GM18951 (cell line): ENCODE measurements at regions not wholly inside any gene's neighbourhood (a gene's known extent, or its start where the extent isn't known, plus 50 kb on each side); places are given as distances from the start of the nearest gene placed in this dataset.
"Not testable (repeated sequence)": the region's sequence is repeated elsewhere in the genome, so short reads cannot be mapped to it uniquely, and the experiment has no call there.

Experiments
- POLR2A ChIP-seq: IDR thresholded peaks from 4 replicates; pipeline ENCODE4 v1.6.1; 2011; ENCODE audit warnings: mild to moderate bottlenecking; ENCODE audit not compliant: insufficient read length, insufficient read depth; ENCODE audit errors: extremely low read depth
- in situ Hi-C: fragments of 300-500 bp; cut with MboI; formaldehyde crosslinking; loops from one replicate; pipeline ENCODE4 v1.12.0; 2022; ENCODE audit warnings: low sequenced_read_pairs, mixed read lengths, inconsistent platforms; ENCODE audit not compliant: unreplicated experiment

GRCh38 chr5:77898385-77898784 is 122.2 kb upstream of the TBCA start:
- in situ Hi-C loops: no loop called here
- no peak for TF ChIP-seq POLR2A

- in situ Hi-C loops: no loop called here
- no peak for TF ChIP-seq POLR2A
Observed at GRCh38 chr5:77896338-77896737, 120.2 kb upstream of the TBCA start.

- in situ Hi-C loops: not testable (repeated sequence)
Observed at GRCh38 chr5:77894103-77894502, 118.0 kb upstream of the TBCA start.

DNA sequence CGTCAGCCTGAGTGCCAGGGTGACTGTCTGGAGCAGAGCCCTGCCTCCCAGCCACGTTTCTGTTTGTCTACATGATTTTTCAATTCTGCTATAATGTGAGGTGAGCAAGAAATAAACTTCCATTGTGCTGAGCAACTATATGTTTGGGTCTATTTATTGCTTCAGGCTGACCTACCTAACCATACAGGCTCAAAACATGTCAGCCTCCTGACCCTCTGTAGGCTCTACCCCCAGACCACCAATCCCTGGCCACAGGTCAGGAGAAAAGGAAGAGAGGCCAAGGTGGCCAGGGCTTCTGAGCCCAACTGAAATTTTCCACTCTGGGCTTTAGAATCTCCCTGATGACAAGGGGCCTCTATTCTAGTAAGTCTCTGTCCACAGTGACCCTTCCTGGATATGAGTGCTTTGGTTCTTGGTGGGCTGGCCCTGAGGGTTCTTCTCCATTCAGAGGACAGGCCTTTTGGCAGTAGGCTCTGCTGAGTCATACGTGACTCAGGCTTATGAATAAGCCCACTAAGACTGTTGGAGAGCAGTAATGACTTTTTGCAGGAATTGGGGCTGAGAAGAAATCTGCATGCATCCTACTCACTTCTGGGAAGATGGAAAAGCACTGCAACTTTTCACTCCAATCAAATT is 117.2 kb upstream of the TBCA start:
- in situ Hi-C loops: no loop called here
- TF ChIP-seq POLR2A: no peak

GRCh38 chr5:77892061-77893010 is 116.2 kb upstream of the TBCA start:
- no peak for TF ChIP-seq POLR2A
- in situ Hi-C loops: no loop called here

DNA sequence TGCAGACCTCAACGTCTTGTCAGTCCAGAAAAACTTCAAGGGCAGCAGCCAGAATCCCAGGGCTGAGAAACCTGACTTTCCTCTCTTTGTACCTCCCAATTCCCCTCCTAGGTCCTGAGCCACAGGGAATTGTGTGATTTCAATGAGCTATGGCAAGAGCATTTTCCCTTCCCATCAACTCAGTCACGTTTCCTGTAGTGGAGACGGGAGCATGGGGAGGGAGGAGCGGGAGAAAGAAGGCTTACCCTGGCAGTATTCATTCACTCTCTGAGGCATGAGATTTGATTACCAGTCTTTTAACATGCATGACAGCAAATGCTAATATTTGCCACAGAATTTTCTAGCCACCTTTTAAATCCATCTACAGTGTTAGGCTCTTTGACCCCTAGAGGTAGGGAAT is 109.4 kb upstream of the TBCA start:
- no peak for TF ChIP-seq POLR2A
- in situ Hi-C loops: no loop called here

- in situ Hi-C loops: no loop called here
- no peak for TF ChIP-seq POLR2A
Observed at GRCh38 chr5:77882670-77883257, 106.6 kb upstream of the TBCA start.

- no peak for TF ChIP-seq POLR2A
- in situ Hi-C loops: no loop called here
Observed at GRCh38 chr5:77881528-77881927, 105.4 kb upstream of the TBCA start.

- in situ Hi-C loops: no loop called here
- no peak for TF ChIP-seq POLR2A
Observed at GRCh38 chr5:77877516-77878355, 101.6 kb upstream of the TBCA start.

DNA sequence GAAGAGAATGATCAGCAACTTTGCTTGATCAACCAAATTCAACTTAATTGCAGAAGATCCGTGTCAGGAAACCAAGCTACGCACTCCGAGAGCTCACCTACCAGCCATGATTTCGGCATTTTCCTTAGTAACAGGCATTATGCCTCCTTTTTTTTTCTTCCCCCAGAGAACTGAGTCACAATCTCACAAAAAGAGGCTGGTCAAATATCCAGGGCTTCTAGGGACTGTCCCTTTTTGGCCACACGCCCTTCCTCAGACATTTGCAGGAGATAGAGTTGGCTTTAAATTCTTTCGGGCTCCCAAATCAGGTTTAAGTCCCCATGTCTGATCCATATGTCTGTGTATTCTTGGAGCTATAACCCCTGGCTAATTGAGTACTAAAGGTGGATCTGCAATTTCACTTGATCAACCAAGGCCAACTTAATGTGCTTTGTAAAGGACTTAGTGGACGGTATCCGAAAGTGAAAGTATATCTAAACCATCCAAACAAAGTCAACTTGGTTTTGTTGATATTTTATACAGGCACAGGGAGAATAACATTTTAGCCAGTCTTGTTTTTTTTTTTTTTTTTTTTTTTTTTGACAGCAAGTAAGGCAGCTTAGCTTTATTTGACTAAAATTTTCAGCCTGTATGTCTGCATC is 100.8 kb upstream of the TBCA start:
- no peak for TF ChIP-seq POLR2A
- in situ Hi-C loops: no loop called here

GRCh38 chr5:77876316-77876715 is 100.2 kb upstream of the TBCA start:
- in situ Hi-C loops: no loop called here
- TF ChIP-seq POLR2A: no peak

GRCh38 chr5:77874691-77875090 is 98.6 kb upstream of the TBCA start:
- no peak for TF ChIP-seq POLR2A
- in situ Hi-C loops: no loop called here
